ENCODE measurements at regions not wholly inside any gene's neighbourhood (a gene's known extent, or its start where the extent isn't known, plus 50 kb on each side); places are given as distances from the start of the nearest gene placed in this dataset. TPM values are rescaled to one million over a fixed set of nuclear protein-coding genes. Genes with fewer than 3 reads are reported as not detected.

DNA sequence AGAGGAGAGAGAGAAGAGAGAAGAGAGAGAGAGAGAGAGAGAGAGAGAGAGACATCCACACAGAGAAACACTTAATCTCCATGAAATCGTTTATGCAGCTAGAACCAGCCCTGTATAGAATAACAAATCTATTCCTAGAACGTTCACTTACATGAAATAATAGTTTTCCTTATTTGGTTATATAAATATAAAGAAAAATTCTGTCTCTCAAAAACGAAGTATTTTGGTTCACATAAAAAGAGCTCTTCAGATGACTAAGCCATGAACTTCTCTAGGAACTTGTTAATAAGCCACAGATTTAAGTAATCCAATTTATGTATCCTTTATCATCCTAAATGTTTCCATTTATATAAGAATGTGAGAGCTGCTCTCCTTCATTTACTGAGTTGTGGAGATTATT is 1315.1 kb upstream of the PCDH7 start:
- no peak for DNase-seq
- intact Hi-C loops (cut with micrococcal nuclease), result no loop called here
- no peak for ATAC-seq

DNA sequence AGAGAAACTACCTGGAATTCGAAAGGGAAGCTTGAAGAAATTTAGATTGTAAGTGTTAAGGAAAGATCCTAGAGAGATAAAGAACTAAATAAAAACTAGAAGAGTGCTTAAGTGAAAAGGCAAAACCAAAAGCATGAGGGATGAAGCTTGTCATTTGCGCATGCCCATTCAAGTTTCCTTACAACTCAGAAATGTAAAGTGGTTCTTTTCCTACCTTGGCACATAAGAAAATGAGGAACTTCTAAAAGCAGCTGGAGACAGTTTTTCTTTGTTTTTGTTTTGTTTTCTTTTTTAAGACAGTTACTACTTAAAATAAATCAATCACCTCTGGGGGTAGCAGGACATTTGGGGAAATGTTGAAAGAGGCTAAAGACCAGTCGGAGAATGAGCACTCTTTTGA is 1304.4 kb upstream of the PCDH7 start:
- ATAC-seq, result no peak
- intact Hi-C loops (cut with micrococcal nuclease), result no loop called here
- DNase-seq, result no peak

DNA sequence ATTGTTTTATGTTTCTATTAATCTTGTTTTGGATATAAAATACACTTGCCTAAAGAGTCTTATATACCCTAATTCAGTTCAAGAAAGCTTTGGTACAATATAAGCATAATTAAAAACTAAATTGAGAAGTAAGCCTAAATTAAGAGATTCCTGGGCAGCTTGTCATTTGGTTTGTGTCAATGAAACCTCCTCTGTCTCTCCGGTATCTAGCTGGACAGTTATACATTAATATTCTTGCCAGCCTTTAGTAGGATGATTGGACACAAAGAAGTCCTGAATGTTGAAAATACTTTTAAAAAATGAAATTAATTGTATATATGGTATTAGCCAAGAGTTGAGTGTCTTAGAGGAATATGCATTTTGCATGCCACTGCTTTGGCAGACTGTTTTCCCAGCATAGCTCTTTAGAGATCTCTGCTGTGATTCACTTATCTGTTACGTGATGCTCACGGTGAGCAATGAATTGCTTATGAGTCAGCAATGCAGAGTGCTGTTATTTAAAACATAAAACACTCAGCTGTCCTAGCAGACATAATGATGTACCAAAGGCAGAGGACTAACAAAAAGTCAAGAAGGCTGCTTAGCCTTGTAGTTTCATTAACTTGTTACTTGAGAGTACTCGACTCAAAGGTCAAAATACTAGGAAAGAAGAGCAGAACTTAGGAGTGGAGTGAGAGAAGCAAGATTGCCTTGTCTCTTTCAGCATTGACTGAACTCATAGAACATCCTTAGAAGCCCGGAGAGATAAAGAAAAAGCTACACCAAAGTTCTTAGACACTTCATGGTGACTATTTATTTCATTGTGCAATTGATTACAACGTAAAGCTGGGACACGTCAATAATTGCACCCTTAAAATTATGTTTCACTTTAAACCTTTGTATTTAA is 1296.1 kb upstream of the PCDH7 start:
- intact Hi-C loops (cut with micrococcal nuclease), result no loop called here
- ATAC-seq (no peak), DNase-seq (no peak)

DNA sequence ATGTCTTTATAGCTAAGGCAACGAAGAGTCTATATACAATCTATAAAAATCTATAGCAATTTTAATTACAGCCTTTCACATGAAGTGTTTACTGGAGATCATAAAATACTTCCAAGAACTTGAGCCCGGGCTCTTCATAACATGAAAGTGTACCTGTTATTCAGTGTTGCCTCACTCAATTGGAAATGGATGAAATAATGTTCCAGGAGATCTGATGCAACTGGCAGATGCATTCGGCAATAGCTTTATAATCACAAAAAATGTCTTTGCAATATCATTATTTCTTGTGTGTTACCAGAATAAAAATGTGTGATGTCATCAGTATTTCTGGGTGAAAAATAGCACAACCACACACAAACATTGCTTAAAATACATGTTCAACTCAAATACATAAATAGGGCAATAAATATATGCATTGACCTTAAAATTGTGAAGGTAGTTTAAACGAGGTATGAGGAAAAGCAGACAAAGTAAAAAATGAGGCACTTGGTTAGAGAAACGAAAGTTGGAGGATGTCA is 1266.8 kb upstream of the PCDH7 start:
- intact Hi-C loops (cut with micrococcal nuclease), result no loop called here
- ATAC-seq (no peak), DNase-seq (no peak)

DNA sequence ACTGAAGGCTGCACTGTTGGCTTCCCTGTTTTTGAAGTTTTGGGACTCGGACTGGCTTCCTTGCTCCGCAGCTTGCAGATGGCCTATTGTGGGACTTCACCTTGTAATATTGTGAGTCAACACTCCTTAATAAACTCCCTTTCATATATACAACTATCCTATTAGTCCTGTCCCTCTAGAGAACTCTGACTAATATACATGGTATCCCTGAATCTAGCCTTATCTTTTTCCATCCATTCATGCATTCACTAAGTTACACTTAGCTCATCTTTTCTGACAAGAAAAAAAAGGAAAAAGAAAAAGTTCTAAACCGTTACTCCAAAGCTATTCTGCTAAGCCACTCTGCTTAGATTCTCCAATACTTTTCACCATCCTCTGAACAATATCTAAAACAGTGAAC is 1260.2 kb upstream of the PCDH7 start:
- ATAC-seq, result no peak

DNA sequence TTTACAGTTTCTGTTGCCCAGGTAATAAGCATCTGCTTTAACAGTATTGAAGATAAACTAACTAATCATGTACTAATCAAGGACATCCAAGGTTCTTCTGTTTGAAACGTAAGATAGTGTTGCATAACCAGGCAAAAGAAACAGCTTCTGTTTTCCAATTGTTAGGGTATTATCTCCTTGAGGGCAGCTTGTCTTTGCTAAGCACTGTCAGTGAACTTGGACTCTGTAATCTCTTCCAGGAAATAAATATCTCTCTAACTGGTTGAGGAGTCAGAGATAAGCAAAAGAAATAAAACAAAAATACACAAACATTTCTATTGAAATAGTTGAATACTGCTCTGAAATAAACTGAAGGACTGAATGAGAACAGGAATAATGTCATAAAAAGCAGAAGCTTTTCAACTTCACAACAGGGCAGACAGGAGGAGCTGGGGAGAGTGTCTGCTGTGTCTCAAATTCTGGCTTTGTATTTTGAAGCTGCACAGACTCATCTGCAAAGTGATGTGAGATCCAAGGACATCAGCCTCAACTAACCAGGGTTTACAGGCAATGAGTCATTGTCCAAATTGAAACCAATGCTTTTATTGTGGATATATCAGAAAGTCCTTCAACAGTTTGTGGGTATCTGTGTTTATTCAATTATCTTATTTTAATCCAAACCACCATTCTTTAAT is 1253.0 kb upstream of the PCDH7 start:
- intact Hi-C loops (cut with micrococcal nuclease), result no loop called here
- DNase-seq, result no peak
- no peak for ATAC-seq

More for the DNA sequence above, 1260.2 kb upstream of the PCDH7 start:
- no peak for DNase-seq
- intact Hi-C loops (cut with micrococcal nuclease), result no loop called here

Small RNA genes lying in the stretch of these regions (microRNA-seq; reads per million reads assigned to microRNA genes)
- not detected for gene MIR4275 (ENCODE audit: borderline number of aligned reads)

All from left ventricle myocardium superior (tissue), 1 donor.